ENCODE measurements at regions not wholly inside any gene's neighbourhood (a gene's known extent, or its start where the extent isn't known, plus 50 kb on each side); places are given as distances from the start of the nearest gene placed in this dataset.

- no peak for TF ChIP-seq POLR2A (IDR thresholded peaks at IDR 0.05)
- no peak for TF ChIP-seq CTCF (IDR thresholded peaks at IDR 0.05)
These were observed 239.8 kb upstream of the TLE3 start for GRCh38 chr15:70337277-70338186.
